ENCODE measurements at regions not wholly inside any gene's neighbourhood (a gene's known extent, or its start where the extent isn't known, plus 50 kb on each side); places are given as distances from the start of the nearest gene placed in this dataset.

GRCh38 chr6:139776041-139776440 is 401.6 kb upstream of the CITED2 start:
- no peak for DNase-seq (ENCODE audit: low read depth, low spot score)

DNA sequence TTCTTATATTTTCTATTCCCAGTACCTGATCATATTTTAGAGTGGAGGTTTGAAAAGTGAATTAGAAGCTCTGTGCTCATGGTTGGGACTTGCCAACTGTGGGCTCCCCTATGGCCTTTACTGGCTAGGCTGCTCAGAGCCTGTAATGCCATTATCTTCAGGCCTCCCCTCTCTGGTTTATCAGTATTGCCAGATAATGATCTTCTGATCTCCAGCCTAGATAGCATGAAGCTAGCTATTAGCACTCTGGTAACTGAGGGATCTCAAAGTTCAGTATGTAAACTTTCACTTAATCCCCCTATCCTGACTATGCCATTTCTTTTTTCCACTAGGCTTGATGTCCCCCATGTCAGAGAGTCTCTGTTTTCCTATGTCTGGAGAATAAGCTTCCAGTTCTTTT is 393.7 kb upstream of the CITED2 start:
- no peak for DNase-seq (ENCODE audit: low read depth, low spot score)

GRCh38 chr6:139766796-139767195 is 392.3 kb upstream of the CITED2 start:
- DNase-seq (ENCODE audit: low read depth, low spot score), result no peak

GRCh38 chr6:139765825-139766285 is 391.4 kb upstream of the CITED2 start:
- DNase-seq (ENCODE audit: low read depth, low spot score), result no peak

DNA sequence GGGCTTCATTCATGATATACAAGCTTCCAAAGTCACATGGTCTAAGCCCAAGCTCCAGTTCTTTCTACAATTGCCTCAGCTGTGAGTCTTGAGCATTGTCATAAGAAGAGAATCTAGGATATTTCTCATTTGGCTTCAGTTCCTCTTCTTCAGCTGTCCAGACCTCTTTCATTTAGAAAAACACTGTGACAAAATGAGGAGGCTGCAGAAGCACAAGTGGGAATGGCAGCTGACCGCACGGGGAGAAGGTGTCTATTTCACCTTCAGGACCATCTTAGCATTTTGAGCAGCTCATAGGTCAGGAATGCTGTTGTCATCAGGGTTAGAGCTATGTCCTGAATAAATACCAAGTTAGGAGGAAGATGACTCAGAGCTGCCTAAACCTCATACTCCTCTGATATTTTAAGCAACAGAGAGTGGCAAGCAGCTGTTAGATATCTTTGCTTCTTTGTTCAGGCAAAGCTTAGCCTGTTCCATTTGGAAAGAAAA is 390.1 kb upstream of the CITED2 start:
- no peak for DNase-seq (ENCODE audit: low read depth, low spot score)

- no peak for DNase-seq (ENCODE audit: low read depth, low spot score)
Observed at GRCh38 chr6:139763468-139764210, 389.2 kb upstream of the CITED2 start.

DNA sequence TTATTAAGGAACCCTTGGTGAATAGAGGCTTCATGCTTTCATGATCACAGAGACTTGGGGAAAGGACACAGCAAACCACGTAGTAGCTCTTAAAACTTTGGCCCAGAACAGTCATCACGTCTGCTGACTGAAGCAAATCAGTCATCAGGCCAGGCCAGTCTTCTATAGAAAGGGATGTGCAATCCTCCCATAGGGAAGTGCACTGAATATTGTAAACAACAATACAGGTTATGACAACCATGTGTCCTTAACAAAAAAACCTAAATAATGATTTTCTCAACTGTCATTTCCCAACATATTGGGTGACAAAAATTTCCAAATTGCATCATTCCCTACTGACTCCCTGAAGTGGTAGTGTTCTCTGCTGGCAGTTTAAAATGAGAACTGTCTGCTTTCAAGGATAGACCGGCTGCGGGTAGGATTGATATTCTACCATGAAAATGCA is 388.2 kb upstream of the CITED2 start:
- no peak for DNase-seq (ENCODE audit: low read depth, low spot score)

- no peak for DNase-seq (ENCODE audit: low read depth, low spot score)
Observed at GRCh38 chr6:139760128-139760527, 385.7 kb upstream of the CITED2 start.

DNA sequence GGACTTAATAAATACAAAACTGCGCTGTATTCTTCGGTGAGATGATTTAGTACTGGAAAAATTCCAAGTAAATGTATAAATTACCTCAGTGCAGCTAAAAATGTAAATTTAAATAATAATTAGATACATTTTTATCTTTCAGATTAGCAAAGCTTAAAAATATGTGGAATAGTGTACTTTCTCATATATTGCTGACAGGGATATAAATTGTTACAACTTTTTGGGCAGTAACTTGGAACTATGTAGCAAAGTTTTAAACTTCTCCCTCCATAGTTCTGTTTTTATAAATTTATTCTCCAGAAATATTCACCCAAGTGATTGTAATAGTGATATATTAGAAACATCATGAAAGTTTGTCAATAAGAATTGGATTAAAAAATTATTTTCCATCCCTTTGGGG is 384.6 kb upstream of the CITED2 start:
- no peak for DNase-seq (ENCODE audit: low read depth, low spot score)

GRCh38 chr6:139758209-139758611 is 383.8 kb upstream of the CITED2 start:
- DNase-seq (ENCODE audit: low read depth, low spot score), result no peak

DNA sequence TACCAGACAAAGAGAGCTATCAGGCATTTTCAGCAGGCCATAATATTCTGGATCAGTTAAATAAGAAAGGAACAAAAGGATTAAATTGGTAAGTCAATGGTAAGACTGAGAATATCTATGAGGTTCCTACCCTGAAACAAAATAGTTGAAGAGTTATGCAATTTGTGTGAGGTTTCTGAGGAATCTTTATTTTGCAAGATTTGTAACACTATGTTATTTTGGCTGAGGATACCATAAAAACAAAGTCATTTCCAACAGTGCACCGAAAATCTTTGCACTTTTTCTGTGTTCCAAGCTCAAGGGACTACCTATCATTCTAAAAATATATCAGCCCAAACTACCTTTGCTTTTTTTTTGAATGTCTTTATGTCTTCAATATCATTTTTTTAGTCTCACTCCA is 383.3 kb upstream of the CITED2 start:
- no peak for DNase-seq (ENCODE audit: low read depth, low spot score)

DNA sequence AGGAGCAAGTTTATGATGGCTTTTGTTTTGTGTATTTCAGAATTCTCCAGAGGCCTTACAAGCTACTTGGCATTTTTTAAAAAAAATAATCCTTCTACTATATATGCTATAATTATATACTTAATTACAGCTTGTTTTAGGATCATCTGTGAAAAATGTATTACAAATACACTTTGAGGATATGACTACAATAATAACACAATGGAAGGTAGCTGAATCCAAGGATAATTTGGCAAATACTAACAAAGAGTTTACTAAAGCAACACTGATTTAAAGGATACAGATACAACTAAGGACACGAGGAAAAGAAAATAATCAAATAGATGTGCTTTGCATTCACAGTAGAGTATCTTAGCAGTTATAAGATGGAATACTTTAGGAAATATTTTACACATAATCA is 381.9 kb upstream of the CITED2 start:
- no peak for DNase-seq (ENCODE audit: low read depth, low spot score)

GRCh38 chr6:139754898-139755775 is 380.7 kb upstream of the CITED2 start:
- DNase-seq (ENCODE audit: low read depth, low spot score), result no peak

DNA sequence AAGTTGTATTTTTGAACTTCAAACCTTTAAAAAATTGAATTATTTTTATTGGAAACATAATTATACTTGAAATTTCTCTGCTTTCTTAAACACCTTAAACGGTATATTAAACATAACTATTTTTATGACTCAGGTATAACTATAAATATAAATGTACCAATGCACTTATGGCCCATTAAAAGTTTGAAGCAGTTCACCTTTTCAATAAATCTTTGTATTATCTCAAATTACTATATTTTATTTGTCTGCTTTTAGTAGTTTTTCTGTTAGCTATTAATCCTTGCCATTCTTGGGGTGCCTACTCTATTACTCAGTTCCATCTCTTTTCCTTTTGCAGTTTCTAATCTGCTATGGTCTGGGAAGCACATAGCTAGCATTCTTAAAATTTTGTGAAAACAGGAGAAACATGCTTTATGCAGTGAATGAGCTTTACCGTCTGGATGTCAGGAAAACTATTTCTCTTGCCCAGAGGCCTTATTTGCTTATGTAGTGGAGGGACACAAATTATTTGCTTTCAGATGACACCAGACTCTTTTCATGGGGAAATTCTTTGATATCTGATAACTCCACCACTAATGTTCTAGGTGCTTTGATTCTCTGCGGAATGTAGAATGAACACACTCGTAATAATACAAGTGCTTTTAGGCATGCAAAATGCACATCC is 378.9 kb upstream of the CITED2 start:
- no peak for DNase-seq (ENCODE audit: low read depth, low spot score)

GRCh38 chr6:139752086-139752485 is 377.6 kb upstream of the CITED2 start:
- no peak for DNase-seq (ENCODE audit: low read depth, low spot score)

DNA sequence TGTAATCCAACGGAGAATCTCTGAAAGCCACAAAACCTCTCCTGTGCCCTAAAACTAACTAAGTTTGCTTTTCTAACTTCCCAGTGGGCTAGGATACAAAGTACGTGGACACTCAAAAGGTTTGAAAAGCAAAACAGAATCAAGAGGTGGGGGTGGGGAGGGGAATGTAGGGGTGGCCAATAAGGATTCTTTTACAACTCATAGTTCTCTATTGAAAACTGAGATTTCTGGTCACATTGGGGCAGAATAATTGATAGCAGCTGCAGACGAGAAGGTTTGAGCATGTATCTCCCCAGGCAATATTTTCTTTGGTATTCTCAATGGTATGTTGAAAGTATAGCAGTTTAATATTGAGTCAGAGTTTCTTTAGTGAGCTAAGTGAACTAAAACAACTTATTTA is 376.7 kb upstream of the CITED2 start:
- no peak for DNase-seq (ENCODE audit: low read depth, low spot score)

GRCh38 chr6:139748353-139749146 is 374.1 kb upstream of the CITED2 start:
- no peak for DNase-seq (ENCODE audit: low read depth, low spot score)

- DNase-seq (ENCODE audit: low read depth, low spot score), result no peak
Observed at GRCh38 chr6:139747154-139747553, 372.7 kb upstream of the CITED2 start.

DNA sequence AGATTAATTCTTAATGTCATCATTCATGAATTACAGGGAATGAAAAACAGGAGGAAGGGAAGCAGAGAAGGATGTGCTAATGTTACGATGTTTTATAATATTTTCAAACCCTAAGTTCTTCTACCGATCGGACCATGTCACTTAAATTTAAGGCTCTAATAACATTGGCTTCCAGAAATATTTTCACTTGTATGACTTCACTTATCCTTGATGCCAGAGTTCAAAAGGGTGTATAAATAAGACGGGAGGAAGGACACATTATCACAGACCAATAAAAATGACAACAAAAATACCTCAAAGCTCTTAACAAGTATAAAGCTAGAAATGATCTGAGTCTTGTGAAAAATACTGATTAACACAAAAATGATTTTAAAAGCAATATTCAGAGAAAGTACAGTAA is 370.4 kb upstream of the CITED2 start:
- DNase-seq (ENCODE audit: low read depth, low spot score), result no peak

DNA sequence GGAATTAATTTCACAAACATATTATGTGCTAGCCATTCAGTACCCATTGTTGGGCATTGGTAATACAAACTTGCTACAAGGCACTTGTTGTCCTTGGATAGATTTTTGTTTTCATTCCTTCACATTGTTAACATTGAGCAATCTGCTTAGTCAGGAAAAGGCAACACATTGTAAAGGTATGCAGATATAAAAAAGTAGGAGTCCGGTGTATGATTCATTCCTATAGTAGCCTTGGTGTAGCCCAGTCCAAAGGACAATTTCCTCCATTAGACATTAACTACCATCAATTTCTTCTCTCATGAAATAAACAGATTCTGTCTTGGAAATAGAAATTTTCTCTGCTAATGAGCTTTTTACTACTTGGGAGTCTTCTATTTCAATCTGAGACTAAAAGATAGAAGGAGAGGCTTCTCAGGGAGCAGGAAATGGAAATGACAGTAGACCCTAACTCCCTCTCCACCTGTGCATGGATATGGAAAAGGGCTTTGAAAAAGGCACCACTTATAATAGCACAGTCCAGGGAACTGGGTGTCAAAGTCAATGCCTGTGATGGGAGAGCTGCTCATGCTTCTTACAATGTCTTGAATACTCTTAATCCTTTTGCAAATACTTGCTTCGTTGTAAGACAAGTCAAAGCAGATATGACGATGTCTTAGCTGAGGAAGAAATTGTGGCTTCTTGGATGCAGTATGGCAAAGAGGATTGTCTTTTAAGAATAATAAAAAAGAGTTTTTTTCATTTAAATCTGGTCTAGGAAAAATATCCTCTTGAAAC is 369.4 kb upstream of the CITED2 start:
- DNase-seq (ENCODE audit: low read depth, low spot score), result no peak

GRCh38 chr6:139742671-139743070 is 368.2 kb upstream of the CITED2 start:
- DNase-seq (ENCODE audit: low read depth, low spot score), result no peak
